ENCODE measurements at regions not wholly inside any gene's neighbourhood (a gene's known extent, or its start where the extent isn't known, plus 50 kb on each side); places are given as distances from the start of the nearest gene placed in this dataset.

DNA sequence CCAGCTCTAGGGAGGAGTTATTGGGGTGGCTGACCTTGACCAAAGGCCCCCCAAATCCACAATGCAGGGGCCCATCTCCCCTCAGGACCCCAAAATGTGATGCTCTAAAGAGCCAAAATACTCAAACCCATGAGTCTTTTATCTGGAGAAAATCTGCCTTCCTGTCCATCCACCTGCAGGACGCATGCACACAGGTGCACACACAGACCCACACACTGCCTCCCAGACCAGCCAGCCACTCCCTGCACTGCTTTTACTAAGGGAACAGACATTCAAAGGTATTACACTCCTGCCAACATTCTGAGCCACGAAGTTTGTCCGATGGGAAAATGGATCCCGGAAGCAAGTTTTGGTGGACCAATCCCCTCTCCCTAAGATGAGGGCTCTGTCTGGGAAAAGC lies 76.1 kb upstream of the CDH5 start:
- Histone ChIP-seq H3K4me1 (ENCODE audit: low read depth, poor library complexity, severe bottlenecking) (no peaks in the 10 kb centered on the region), H3K27ac (no peak overlapping the region), H3K79me2 (ENCODE audit: insufficient read depth, low read depth) (no peaks in the 10 kb centered on the region), H3K27me3 (ENCODE audit: insufficient read depth, low read depth) (no peaks in the 10 kb centered on the region), H2AFZ (ENCODE audit: low read depth) (no peak overlapping the region), H3K36me3 (ENCODE audit: insufficient read depth) (no peaks in the 10 kb centered on the region), H3K4me3 (IDR thresholded peaks at IDR 0.05; ENCODE audit: insufficient read depth, low read depth, low read length) (no peak overlapping the region), H4K20me1 (ENCODE audit: insufficient read depth) (no peaks in the 10 kb centered on the region), H3K9ac (no peak overlapping the region), H3K4me2 (no peak overlapping the region)
- TF ChIP-seq, protein P1, sequence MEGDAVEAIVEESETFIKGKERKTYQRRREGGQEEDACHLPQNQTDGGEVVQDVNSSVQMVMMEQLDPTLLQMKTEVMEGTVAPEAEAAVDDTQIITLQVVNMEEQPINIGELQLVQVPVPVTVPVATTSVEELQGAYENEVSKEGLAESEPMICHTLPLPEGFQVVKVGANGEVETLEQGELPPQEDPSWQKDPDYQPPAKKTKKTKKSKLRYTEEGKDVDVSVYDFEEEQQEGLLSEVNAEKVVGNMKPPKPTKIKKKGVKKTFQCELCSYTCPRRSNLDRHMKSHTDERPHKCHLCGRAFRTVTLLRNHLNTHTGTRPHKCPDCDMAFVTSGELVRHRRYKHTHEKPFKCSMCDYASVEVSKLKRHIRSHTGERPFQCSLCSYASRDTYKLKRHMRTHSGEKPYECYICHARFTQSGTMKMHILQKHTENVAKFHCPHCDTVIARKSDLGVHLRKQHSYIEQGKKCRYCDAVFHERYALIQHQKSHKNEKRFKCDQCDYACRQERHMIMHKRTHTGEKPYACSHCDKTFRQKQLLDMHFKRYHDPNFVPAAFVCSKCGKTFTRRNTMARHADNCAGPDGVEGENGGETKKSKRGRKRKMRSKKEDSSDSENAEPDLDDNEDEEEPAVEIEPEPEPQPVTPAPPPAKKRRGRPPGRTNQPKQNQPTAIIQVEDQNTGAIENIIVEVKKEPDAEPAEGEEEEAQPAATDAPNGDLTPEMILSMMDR (conservative IDR thresholded peaks at IDR 0.05; ENCODE audit: low read depth, low read length): no peak

DNA sequence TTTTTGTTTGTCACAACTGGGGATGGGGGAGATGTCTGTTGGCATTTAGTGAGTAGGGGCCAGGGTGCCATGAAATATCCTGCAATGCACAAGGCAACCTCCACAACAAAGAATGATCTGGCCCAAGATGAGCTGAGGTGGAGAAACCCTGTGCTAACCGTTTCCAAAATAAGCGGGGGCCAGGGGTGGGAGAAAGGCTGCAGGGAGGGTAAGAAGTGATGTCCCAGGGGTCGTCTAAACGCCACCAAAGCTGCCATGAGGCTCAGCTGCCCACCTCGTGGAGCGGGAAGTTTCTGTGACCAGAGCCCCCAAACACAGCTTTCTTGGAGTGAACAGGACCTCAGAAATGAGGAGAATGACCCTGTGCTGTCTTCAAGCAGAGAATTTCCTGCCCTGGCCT lies 76.5 kb upstream of the CDH5 start:
- Histone ChIP-seq H3K79me2 (ENCODE audit: insufficient read depth, low read depth) (no peaks in the 10 kb centered on the region), H3K4me2 (no peak overlapping the region), H3K36me3 (ENCODE audit: insufficient read depth) (no peaks in the 10 kb centered on the region), H3K4me1 (ENCODE audit: low read depth, poor library complexity, severe bottlenecking) (no peaks in the 10 kb centered on the region), H3K27ac (no peak overlapping the region), H3K9ac (no peak overlapping the region), H2AFZ (ENCODE audit: low read depth) (no peak overlapping the region), H3K4me3 (IDR thresholded peaks at IDR 0.05; ENCODE audit: insufficient read depth, low read depth, low read length) (no peak overlapping the region), H3K27me3 (ENCODE audit: insufficient read depth, low read depth) (no peaks in the 10 kb centered on the region), H4K20me1 (ENCODE audit: insufficient read depth) (no peaks in the 10 kb centered on the region)
- TF ChIP-seq, protein P1 (conservative IDR thresholded peaks at IDR 0.05; ENCODE audit: low read depth, low read length): no peak

DNA sequence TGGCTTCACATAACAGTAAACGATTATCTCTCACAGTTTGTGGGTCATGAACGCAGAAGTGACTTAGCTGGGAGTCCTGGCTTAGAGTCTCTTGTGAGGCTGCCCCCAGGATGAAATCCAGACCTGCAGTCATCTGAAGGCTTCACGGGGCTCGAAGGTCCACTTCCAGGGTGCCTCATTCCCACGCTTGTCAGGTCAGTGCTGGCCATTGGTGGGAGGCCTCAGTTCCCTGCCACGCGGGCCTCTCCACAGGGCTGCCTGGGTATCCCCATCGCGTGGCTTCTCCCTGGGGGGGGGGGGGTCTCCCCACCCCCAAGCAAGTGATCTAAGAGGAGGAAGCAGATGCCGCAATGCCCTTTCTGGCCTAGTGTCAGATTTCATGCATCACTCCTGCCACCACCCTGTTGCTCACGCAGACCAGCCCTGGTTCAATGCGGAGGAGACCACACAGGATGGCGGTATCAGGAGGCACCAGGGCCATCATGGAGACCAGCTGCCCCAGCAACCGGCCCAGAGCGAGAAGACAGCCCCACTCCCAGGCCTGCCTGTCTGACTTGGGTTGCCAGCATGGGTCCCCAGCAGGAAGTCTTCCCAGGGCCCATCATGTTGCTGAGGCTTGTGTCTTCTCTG lies 77.3 kb upstream of the CDH5 start:
- Histone ChIP-seq H3K4me2 (no peak overlapping the region), H3K27ac (no peak overlapping the region)

DNA sequence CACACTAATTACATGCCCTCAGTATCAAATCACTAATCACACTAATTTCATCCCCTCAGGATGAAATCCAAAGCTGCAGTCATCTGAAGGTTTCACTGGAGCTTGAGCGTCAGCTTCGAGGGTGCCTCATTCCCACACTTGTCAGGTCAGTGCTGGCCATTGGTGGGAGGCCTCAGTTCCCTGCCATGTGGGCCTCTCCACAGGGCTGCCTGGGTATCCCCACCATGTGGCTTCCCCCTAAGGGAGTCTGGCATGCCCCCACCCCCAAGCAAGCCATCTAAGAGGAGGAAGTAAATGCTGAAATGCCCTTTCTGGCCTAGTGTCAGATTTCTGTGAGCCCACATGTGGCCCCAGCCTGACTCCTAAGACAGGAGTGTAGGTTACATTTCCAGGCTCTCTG lies 78.6 kb upstream of the CDH5 start:
- TF ChIP-seq, protein P1 (conservative IDR thresholded peaks at IDR 0.05; ENCODE audit: low read depth, low read length): no peak
- Histone ChIP-seq H3K4me3 (IDR thresholded peaks at IDR 0.05; ENCODE audit: insufficient read depth, low read depth, low read length) (no peak overlapping the region), H3K36me3 (ENCODE audit: insufficient read depth) (no peaks in the 10 kb centered on the region)

More for the DNA sequence above, 77.3 kb upstream of the CDH5 start:
- Histone ChIP-seq H3K4me1 (ENCODE audit: low read depth, poor library complexity, severe bottlenecking) (no peaks in the 10 kb centered on the region), H3K79me2 (ENCODE audit: insufficient read depth, low read depth) (no peaks in the 10 kb centered on the region), H3K9ac (no peak overlapping the region), H4K20me1 (ENCODE audit: insufficient read depth) (no peaks in the 10 kb centered on the region), H3K4me3 (IDR thresholded peaks at IDR 0.05; ENCODE audit: insufficient read depth, low read depth, low read length) (no peak overlapping the region), H3K36me3 (ENCODE audit: insufficient read depth) (no peaks in the 10 kb centered on the region), H3K27me3 (ENCODE audit: insufficient read depth, low read depth) (no peaks in the 10 kb centered on the region), H2AFZ (ENCODE audit: low read depth) (no peak overlapping the region)
- TF ChIP-seq, protein P1 (conservative IDR thresholded peaks at IDR 0.05; ENCODE audit: low read depth, low read length): no peak

More for the DNA sequence above, 78.6 kb upstream of the CDH5 start:
- Histone ChIP-seq H3K4me2 (no peak overlapping the region), H3K9ac (no peak overlapping the region), H3K27ac (no peak overlapping the region), H3K79me2 (ENCODE audit: insufficient read depth, low read depth) (no peaks in the 10 kb centered on the region), H3K4me1 (ENCODE audit: low read depth, poor library complexity, severe bottlenecking) (no peaks in the 10 kb centered on the region), H2AFZ (ENCODE audit: low read depth) (no peak overlapping the region), H3K27me3 (ENCODE audit: insufficient read depth, low read depth) (no peaks in the 10 kb centered on the region), H4K20me1 (ENCODE audit: insufficient read depth) (no peaks in the 10 kb centered on the region)
